GM23338 (cell line): ENCODE measurements at regions not wholly inside any gene's neighbourhood (a gene's known extent, or its start where the extent isn't known, plus 50 kb on each side); places are given as distances from the start of the nearest gene placed in this dataset.

ENCODE experiments used
- ATAC-seq: fragments of 200-7000 bp; cut with Tn5 transposase; 3 replicates; pipeline ENCODE4 v1.9.1; 2020
- DNase-seq: peaks from one replicate; pipeline ENCODE4 v3.0.0-alpha.2; 2015; ENCODE audit warnings: low spot score
- H2AFZ ChIP-seq: fragments of 200-600 bp; sonication (generic); 2 replicates; pipeline ENCODE4 v1.8.0; 2016; ENCODE audit warnings: antibody characterized with exemption, mild to moderate bottlenecking, moderate library complexity
- H3F3A ChIP-seq: fragments of 200-600 bp; sonication (generic); replicated peaks from 2 replicates; pipeline ENCODE4 v1.8.0; 2017; ENCODE audit warnings: antibody characterized with exemption, mixed run types, low read depth
- H3K27ac ChIP-seq: fragments of 200-600 bp; sonication (generic); 2 replicates; pipeline ENCODE4 v1.6.1; 2016; ENCODE audit warnings: low read depth
- H3K27me3 ChIP-seq: fragments of 200-600 bp; sonication (generic); 2 replicates; pipeline ENCODE4 v1.8.0; 2016; ENCODE audit warnings: mild to moderate bottlenecking, mixed run types, moderate library complexity; ENCODE audit not compliant: insufficient read depth
- H3K36me3 ChIP-seq: fragments of 200-600 bp; sonication (generic); 2 replicates; pipeline ENCODE4 v1.8.0; 2016; ENCODE audit warnings: mild to moderate bottlenecking; ENCODE audit not compliant: insufficient read depth
- H3K4me1 ChIP-seq: fragments of 200-600 bp; sonication (generic); 2 replicates; pipeline ENCODE4 v1.8.0; 2016; ENCODE audit warnings: mild to moderate bottlenecking, moderate library complexity; ENCODE audit not compliant: insufficient read depth
- H3K4me2 ChIP-seq: fragments of 200-600 bp; sonication (generic); 2 replicates; pipeline ENCODE4 v1.7.1; 2017; ENCODE audit warnings: mixed run types
- H3K4me3 ChIP-seq: fragments of 200-600 bp; sonication (generic); 2 replicates; pipeline ENCODE4 v1.6.1; 2016; ENCODE audit warnings: mixed run types
- H3K79me2 ChIP-seq: fragments of 200-600 bp; sonication (generic); replicated peaks from 2 replicates; pipeline ENCODE4 v1.8.0; 2017; ENCODE audit warnings: mild to moderate bottlenecking; ENCODE audit not compliant: insufficient read depth
- H3K9me2 ChIP-seq: fragments of 200-600 bp; sonication (generic); 2 replicates; pipeline ENCODE4 v1.8.0; 2017; ENCODE audit not compliant: insufficient read depth
- H4K20me1 ChIP-seq: fragments of 200-600 bp; sonication (generic); replicated peaks from 2 replicates; pipeline ENCODE4 v1.8.0; 2017; ENCODE audit warnings: mild to moderate bottlenecking; ENCODE audit not compliant: insufficient read depth
- H3K27ac Mint-ChIP-seq: 2 replicates; pipeline ENCODE4 v1.8.0; 2020; ENCODE audit warnings: inconsistent platforms, mild to moderate bottlenecking, moderate library complexity, mixed read lengths
- H3K27me3 Mint-ChIP-seq: 3 replicates; pipeline ENCODE4 v1.8.0; 2022; ENCODE audit warnings: low read depth, mild to moderate bottlenecking, moderate library complexity, mixed read lengths, inconsistent platforms; ENCODE audit not compliant: insufficient read depth, poor library complexity
- H3K36me3 Mint-ChIP-seq: 3 replicates; pipeline ENCODE4 v1.8.0; 2021; ENCODE audit warnings: low read depth, mild to moderate bottlenecking, inconsistent platforms, moderate library complexity, mixed read lengths
- H3K4me1 Mint-ChIP-seq: 3 replicates; pipeline ENCODE4 v1.8.0; 2020; ENCODE audit warnings: mild to moderate bottlenecking, inconsistent platforms, mixed read lengths
- H3K4me3 Mint-ChIP-seq: 3 replicates; pipeline ENCODE4 v1.8.0; 2021; ENCODE audit warnings: moderate library complexity, mild to moderate bottlenecking, inconsistent platforms, mixed read lengths
- H3K9me3 Mint-ChIP-seq: 3 replicates; pipeline ENCODE4 v1.8.0; 2020; ENCODE audit warnings: moderate library complexity, mild to moderate bottlenecking, inconsistent platforms, mixed read lengths
- CTCF ChIP-seq, 2 experiments: fragments of 200-600 bp in 1 of 2; sonication (generic) in 1 of 2; conservative IDR thresholded peaks; 2 replicates each; pipeline versions ENCODE4 v1.5.1 to v1.6.1; 2016 to 2017; ENCODE audit warnings: antibody characterized with exemption in 2 of 2, low read depth in 2 of 2, mild to moderate bottlenecking in 2 of 2, moderate library complexity in 1 of 2
- EZH2 ChIP-seq: fragments of 200-600 bp; sonication (generic); IDR thresholded peaks from one replicate; pipeline ENCODE4 v1.8.0; 2017; ENCODE audit warnings: antibody characterized with exemption, mild to moderate bottlenecking, low read depth; ENCODE audit not compliant: unreplicated experiment
- JUNB ChIP-seq: IDR thresholded peaks from one replicate; pipeline ENCODE4 v1.6.1; 2016; ENCODE audit warnings: antibody characterized with exemption; ENCODE audit not compliant: unreplicated experiment
- STAT1 ChIP-seq: IDR thresholded peaks from one replicate; pipeline ENCODE4 v1.6.1; 2016; ENCODE audit warnings: antibody characterized with exemption; ENCODE audit not compliant: unreplicated experiment
- ZNF114 ChIP-seq: fragments of 250-450 bp; sonication (Bioruptor Pico); IDR thresholded peaks from 2 replicates; pipeline ENCODE4 v1.5.0; 2020; ENCODE audit warnings: mild to moderate bottlenecking, moderate library complexity
- ZNF462 ChIP-seq: fragments of 250-450 bp; sonication (Bioruptor Pico); IDR thresholded peaks from 2 replicates; pipeline ENCODE4 v1.5.0; 2020; ENCODE audit warnings: mild to moderate bottlenecking, moderate library complexity

- Histone ChIP-seq H3K4me1 (no peaks in the 10 kb centered on the region), H3F3A (no peaks in the 10 kb centered on the region), H3K9me2 (no peaks in the 10 kb centered on the region), H2AFZ (no peak overlapping the region), H3K79me2 (no peaks in the 10 kb centered on the region), H3K4me2 (no peak overlapping the region), H4K20me1 (no peaks in the 10 kb centered on the region), H3K36me3 (no peaks in the 10 kb centered on the region), H3K4me3 (no peak overlapping the region), H3K27ac (no peak overlapping the region), H3K27me3 (no peaks in the 10 kb centered on the region)
- ATAC-seq, result no peak
- no peaks in the 10 kb centered on the region for H3K36me3 Mint-ChIP-seq
- no peaks in the 10 kb centered on the region for H3K9me3 Mint-ChIP-seq
- H3K4me3 Mint-ChIP-seq, result no peak overlapping the region
- H3K27ac Mint-ChIP-seq, result no peak overlapping the region
- H3K4me1 Mint-ChIP-seq, result no peaks in the 10 kb centered on the region
- no peaks in the 10 kb centered on the region for H3K27me3 Mint-ChIP-seq
- DNase-seq, result no peak
- TF ChIP-seq EZH2 (no peak), JUNB (no peak), ZNF462 (no peak), STAT1 (no peak)
Measured at GRCh38 chr9:29118555-29118954, 1545.3 kb upstream of the C9orf72 start.

GRCh38 chr9:29126783-29127182 lies 1553.5 kb upstream of the C9orf72 start:
- Histone ChIP-seq H3K79me2 (no peaks in the 10 kb centered on the region), H4K20me1 (no peaks in the 10 kb centered on the region), H3K36me3 (peaks cover 18% of the 10 kb centered on the region), H3F3A (no peaks in the 10 kb centered on the region), H3K27me3 (no peaks in the 10 kb centered on the region), H3K9me2 (no peaks in the 10 kb centered on the region), H3K4me1 (no peaks in the 10 kb centered on the region), H3K4me3 (no peak overlapping the region), H2AFZ (no peak overlapping the region), H3K27ac (no peak overlapping the region), H3K4me2 (no peak overlapping the region)
- no peak overlapping the region for H3K27ac Mint-ChIP-seq
- H3K4me3 Mint-ChIP-seq, result no peak overlapping the region
- DNase-seq (no peak), ATAC-seq (no peak)
- no peaks in the 10 kb centered on the region for H3K27me3 Mint-ChIP-seq
- H3K36me3 Mint-ChIP-seq, result peaks cover 58% of the 10 kb centered on the region
- H3K4me1 Mint-ChIP-seq, result no peaks in the 10 kb centered on the region
- peaks cover 64% of the 10 kb centered on the region for H3K9me3 Mint-ChIP-seq
- TF ChIP-seq ZNF114 (CRISPR knock-in tag) (no peak), CTCF (conservative IDR thresholded peaks at IDR 0.05; ENCODE audit: low read depth in 2 of 2) (no peak), STAT1 (no peak)
